HG03159 (cell line): ENCODE measurements at regions not wholly inside any gene's neighbourhood (a gene's known extent, or its start where the extent isn't known, plus 50 kb on each side); places are given as distances from the start of the nearest gene placed in this dataset.

Experiments
- ATAC-seq: cut with Tn5 transposase; IDR thresholded peaks from one replicate; pipeline ENCODE4 v1.9.1; 2021; ENCODE audit warnings: mild to moderate bottlenecking, moderate library complexity; ENCODE audit not compliant: unreplicated experiment

DNA sequence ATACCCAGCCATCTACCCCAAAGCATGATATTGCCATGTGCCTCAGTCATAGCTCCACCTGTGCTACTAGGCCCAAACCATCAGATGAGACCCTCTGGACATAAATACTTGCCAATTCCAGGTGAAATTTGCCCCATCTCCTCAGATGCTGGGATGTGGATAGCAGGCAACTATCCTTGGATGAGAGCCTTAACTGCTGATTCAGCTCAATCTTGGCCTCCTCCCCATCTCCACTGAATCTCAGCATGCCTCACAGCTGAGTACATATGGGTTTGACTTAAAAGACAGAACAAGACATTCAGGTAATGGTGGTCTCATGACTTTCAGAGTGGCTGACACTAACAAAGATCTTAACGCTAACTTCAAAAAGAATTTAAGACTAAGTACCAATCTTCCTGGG is 50.8 kb upstream of the KLHL13 start:
- no peak for ATAC-seq

DNA sequence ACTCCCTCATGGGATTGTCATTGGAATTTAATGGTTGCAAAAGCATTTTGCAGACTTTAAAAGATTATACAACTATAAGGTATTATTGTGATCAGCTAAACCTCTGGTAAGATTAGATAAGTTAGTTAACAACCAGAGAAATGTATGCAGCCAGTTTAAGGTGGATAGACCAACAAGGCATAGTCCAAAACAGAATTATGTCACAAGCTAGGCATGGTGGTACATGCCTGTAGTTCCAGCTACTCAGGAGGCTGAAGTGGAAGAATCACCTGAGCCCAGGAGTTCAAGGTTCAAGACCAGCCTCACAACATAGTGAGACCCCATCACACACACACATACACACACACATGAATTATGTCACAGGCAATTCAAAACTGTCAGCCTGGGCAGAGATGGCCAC is 54.7 kb upstream of the KLHL13 start:
- ATAC-seq = no peak

DNA sequence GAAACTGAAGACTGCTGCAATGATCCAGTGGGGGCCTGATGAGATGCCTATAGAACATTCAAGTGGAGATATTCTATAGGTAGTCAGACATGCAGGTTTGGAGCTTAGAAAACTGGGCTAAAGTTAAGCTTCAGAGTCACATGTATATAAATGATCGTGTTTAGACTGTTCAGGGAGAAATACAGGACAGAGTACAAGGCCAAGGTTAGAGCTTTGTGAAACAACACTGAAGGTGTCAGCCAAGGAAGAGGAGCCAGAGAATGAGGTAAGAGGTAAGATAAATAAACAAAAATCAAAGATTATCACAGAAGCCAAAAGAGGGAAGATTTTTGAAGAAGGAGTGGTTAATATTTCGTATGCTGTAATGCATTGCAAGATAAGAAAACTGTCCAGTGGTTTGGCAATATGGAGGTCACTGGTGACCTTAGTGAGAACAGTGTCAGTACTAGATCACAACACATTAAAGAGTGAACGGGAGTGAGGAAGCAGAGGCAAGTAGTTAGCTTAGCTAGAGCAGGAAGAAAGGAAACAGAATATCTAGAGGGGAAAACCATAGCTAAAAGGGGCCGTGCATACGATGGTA is 58.0 kb upstream of the KLHL13 start:
- no peak for ATAC-seq

DNA sequence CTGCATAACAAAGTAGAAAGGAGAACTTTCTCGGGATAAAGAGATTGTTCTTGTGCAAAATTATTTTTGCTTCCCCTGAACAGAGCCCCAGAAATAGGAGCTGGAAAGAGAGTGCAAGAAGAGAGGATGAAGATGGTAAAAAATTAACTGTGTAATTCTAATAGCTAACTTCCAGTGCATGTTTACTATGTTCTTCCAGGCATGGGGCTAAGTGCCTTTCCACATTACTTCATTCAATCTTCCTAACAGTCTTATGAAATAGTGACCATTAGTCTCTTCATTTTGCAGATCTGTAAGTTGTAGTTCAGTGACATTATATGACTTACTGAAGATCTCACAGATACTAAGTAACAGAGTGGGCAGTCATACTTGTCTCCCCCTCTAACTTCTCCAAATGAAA is 61.1 kb upstream of the KLHL13 start:
- no peak for ATAC-seq

DNA sequence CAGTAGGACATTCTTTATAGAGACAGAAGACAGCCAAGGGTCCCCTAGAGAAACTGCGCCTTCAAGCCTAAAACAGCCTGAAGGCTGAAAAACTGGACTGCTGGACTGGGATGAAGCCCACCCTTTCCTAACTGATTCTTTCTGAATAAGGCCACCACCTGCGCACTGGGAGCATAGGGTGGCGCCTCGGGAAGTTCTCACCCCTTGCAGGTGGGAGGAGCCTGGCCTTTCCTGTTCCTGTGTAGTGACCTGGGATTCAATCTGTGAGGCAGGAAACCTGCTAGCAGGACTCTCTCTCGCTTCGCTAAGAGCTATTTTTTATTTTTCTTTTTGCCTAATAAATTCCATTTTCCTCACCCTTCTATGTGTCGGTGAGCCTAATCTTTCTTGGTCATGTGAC is 61.8 kb upstream of the KLHL13 start:
- no peak for ATAC-seq

DNA sequence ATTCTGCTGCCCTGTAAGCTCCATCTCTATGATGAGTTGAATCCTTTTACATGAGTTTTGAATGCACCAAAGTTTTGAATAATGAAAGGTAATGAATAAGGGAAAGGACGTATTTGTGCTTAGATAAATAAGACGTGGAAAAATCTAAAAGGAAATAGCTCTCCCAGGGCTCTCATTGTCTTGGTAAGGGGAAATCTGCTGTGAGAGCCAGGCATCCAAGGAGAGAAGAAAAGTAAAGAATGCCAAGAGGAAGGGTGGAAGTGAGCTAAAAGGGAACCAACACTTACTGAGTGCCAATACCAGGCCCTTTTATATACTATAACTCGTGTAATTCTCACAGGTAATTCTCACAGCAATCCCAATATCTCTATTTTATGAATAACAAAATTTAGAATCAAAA is 62.6 kb upstream of the KLHL13 start:
- no peak for ATAC-seq

DNA sequence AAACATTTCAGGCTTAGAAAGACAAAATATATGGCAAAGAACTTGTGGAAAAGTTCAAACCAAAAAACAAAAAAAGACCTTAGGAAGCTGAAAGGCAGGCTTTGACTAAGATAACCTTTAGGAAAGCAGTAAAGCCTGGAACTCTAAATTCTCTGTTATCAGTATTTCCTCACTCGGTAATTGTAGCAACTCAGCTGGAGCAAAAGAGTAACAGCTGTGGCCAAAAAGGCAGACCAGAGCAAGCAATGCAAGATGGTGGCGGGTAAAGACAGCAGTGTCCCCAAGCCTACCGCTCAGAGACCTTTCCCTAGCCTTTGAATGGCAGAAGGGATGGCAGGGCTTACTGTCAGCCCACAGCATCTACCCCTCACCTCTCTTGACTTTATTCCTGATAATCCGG is 63.1 kb upstream of the KLHL13 start:
- ATAC-seq = no peak

DNA sequence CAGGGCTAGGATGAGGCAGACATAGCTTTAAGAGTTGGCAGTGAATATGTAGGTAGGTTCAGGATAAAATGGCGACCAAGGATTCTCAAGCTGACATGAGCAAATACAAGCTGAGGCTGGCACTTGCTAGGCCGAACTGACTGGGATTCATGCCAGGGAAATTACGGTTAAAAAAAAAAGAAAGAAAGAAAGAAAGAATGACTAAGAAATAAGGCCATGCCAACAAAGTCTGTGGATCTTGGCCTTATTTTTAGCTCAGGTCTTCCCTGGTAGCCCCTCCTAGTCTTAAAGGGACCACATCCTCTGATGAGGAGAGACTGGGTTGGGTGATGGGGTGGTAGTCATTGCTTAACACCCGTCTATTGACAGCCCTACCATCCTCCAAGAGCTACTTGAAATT is 64.4 kb upstream of the KLHL13 start:
- ATAC-seq = no peak

DNA sequence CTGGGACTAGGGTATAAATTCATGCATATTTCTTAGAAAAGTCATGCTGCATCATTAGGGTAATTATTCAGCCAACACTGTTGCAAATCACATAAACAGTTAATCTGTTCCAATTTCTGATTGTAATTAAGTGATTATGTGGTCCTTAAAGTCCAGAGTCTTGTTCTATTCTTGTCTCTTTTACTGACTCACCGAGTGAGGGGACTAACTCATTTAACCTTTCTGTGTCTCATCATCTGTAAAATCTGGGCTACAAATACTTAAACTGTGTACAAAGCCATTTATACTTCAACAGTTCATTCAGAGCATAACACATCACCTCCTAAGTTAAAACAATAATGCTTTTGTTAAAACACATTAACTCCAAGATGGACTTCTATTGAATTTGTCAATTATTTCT is 65.4 kb upstream of the KLHL13 start:
- ATAC-seq = no peak

DNA sequence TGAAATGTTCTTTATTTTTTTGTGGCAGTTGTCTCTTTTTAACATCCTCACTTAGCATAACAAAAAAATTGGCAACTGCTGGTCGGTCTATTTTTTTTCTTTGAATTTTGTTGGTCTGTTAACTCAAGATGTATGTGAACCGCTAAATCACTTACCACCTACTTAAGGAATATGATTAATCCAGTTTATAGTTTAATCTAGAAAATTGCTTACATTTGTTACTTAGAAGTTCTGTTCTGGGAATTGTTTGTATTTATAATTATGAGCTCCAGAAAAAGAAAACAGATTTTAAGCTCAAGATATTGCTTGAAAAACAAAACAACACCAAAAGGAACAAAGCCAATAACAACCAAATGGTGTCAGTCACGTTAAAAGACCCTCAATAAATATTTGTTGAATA is 66.1 kb upstream of the KLHL13 start:
- no peak for ATAC-seq

DNA sequence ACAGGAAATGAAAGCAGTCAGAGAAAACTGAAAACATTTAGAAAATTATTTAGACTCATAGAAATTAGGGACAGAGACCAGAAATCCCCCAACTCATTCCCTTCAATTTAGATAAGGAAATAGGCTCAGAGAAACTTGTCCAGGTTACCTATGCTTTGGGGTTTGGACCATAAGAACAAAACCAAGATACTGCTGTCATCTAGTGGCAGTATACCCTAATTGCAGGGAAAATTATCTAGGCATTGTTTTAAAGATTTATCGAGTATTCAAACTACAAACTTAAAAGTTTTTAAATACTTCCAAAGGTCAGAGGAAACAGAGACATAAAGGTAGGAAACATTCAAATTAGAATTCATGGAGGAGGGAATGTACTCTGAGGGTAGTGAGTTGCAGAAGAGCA is 67.0 kb upstream of the KLHL13 start:
- ATAC-seq = no peak

DNA sequence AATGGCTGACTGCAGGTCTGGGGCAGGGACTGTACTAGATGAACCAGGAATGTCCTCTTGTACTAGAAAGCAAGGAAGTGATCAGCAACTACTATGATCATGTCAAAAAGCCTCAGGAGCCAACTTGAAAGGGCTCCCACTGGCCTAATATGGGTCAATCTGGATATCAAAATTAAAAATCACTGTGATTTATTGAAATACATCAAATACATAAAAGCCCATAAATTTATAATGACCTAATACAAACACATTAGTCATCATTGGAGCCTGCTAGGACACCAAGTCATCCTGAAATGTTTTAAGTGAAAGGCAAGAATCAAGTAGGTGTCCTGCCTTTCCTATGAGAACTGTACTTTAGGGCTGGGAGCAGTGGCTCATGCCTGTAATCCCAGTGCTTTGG is 70.5 kb upstream of the KLHL13 start:
- ATAC-seq = no peak

DNA sequence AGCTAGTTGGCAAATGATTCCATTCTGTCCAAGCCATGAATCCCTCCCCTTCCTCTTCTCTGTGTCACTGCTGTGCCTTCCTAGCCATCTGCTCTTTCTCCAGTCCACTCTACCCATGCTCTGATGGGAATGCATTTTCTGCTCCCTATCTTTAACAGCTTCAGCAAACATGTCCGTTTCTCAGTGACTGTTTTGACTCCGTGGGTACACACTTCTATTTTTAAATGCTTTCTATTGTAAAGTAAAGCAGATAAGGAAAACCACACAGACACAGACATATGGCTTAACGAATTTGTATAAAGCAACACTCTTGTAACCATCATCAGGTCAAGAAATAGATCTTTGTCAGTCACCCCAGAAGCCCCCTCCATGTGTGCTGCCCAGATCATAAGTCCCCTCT is 72.4 kb upstream of the KLHL13 start:
- no peak for ATAC-seq

DNA sequence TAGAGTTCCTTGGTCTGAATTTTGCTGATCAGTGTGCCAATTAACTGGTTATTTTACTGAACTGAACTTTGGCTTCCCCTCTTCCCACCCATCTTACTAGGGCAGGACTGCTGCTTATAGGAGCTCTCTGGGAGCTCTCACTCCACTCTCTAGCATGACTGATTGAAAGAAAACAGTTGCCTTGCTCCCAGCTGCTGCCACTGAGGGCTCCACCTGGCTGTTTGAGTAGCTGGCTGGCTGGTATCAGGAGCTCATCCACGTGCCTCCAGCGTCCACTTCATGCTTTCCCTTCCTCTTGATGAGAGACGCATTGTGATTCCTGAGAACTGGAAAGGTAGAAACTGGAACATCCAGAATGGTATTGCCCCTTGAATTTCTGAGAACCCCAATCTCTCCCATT is 73.0 kb upstream of the KLHL13 start:
- no peak for ATAC-seq

DNA sequence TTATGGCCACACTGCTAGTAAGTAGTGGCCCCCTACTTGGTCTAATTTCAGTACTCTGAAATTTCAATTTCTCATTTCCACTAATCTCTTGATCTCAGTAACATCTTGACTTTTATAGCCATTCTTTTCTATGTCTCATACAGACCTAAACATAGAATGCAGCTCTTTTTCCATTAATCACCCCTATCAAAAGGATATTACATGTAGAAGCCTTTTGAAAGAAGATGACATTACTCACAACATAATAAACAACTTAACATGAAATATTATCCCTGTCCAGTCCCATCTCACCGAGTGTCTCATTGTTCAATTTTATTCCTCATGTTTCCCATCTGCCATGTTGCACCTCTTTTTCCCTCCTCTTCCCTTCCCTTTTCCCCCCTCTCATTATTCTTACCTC is 81.1 kb upstream of the KLHL13 start:
- ATAC-seq = no peak

DNA sequence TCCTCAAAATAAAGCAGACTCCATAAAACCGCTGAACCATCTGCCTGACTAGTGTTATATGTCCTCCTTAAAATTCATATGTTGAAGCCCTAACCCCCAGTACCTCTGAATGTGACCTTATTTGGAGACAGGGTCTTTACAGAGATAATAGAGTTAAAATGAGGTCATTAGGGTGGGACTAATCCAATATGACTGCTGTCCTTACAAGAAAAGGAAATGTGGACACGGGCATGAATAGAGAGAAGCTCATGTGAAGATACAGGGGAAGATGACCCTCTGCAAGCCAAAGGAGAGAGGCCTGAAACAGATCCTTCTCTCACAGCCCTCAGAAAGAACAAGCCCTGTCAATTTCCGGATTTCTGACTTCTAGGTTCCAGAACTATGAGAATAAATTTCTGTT is 82.0 kb upstream of the KLHL13 start:
- ATAC-seq = no peak

DNA sequence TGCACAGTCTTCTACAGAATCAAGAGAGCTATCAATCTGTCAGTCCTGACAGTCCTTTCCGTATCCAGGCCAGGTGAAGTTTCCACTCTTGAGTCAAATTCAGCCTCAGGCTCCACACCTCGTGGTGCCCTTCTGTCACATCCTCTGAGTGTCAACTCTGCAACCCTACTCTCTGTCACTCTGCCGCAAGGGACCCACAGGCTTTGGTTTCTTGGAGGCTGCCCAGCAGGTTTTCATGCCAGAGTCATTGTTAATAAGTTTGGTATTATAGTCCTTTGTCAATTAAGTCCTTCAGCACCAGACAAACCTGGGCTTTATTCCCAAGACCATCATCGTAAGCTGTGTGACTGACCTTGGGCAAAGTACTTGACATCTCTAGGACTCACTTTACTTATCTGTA is 83.4 kb upstream of the KLHL13 start:
- no peak for ATAC-seq

DNA sequence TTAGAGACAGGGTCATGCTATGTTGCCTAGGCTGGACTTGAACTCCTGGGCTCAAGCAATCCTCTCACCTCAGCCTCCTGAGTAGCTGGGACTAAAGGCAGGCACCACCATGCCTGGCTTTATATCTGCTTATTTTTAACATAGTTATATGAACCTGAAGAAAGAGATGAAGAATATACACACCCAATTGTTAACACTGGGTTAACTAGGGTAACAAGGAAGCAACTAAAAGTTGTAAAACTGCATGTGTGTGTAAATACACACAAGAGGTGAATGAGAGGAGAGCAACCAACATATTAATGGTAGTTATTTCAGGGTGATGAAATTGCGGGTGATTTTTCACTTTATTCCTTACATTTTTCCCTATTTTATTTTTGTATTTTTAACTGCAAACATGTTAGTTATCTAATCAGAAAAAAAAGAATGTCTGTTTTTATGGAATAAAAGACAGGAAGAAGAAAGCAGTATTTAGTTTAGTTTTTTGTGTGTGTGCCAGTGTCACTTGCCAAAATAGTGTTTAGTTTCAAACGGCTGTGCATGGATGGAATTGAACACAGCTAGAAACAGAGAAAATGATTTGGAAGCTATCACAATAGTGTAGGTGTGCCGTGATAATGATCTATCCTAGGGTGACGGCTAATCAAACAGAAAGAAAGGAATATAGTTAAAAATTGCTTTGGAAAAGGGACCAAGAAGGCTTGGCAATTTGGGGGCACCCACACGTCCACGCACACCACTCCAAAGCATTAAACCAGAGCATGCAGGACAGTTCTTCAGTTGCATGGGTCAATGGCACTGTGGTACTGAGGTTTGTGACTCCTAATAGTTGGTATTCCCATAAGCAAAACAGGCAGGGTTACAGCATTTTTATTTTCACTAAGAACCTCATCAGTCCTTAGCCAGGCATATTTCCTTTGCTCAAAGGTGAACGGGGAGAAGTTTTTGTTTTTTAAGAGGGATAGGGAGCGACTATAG is 89.1 kb upstream of the KLHL13 start:
- ATAC-seq = no peak

DNA sequence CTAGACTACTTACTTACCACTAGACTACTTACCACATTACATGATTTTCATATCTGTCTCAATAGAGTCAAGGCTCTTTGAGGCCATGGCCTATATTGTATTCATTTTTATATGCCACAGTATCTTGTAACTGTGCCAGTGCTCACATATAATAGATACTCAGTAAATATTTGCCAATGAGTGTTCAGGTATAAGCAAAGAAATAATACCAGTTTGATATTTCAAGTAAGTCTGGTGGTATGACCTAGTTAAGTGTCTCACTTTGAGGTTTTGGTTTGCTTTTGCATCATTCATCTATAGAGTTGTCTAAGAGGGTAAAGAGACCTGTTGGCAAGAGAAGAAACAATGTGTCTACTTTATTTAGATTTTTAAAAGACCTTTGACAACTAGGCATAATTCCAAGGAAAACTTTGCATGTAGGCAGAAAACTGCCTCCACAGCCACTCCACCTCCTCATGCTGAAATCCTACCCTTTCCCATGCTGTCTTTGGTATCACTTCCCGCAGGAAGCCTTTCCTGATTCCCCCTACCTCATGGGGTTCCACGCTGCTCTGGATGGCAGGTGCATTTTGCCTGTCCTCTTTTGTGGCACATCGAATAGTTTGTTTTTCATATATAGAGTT is 91.3 kb upstream of the KLHL13 start:
- no peak for ATAC-seq

DNA sequence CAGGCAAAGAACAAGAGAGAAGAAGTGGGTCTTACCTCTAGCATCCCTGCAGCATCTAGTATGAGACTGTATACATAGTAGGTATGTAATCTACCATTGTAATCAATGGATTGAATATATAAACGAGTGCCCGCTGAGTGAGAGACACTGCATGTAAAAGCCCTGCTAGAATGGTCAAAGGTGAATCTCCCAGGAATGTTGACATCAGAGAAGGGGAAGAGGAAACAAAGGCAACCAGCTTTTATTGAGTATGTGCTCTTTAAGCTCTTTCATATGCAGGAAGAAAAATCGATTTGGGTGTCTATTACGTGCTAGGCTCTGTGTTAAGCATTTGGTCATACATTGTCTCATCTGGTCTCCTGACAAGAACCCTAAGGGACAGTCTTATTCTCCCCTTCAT is 91.9 kb upstream of the KLHL13 start:
- ATAC-seq = no peak

DNA sequence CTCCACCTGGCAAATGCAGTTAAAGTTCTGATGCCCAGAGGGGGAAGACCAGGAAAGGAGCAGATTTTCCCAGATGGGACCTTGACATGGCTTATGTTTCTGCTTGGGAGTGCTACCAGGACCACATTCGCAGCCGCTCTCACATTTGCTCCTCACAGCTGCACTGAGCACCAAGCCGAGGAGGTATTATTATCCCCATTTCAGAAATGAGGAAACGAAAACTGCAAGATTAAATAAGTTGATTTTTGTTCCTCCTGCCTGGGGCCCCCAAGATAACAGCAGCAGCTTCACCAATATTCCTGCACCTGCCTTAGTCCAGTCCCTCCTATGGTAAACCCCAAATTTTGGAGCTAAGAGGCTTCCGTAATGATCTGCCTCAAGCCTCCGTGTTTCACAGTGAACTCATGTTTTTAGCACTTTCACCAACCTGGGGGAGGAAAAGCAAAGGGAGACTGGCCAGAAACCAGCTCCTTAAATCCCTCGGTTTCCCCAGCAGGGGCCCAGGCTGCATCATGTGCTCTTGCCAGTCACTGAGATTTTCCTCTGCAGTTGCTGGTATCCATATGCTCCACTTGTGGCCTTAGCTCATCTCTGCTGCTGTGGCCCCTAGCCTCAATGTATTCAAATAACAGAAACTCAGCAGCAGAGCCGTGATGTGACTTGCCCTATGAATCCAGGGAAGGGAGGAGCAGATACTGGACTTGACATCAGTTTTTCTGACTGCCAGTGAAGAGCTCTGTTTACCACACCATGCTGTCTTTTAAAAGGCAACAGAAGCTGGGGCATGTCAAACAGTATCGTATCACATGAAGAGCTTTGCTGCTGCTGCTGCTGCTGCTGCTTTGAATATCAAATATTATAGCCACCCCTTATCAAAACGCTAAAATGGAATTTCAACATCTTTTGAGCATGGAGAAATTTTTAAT is 95.5 kb upstream of the KLHL13 start:
- peak; percentile 49 for ATAC-seq
